ENCODE measurements at regions not wholly inside any gene's neighbourhood (a gene's known extent, or its start where the extent isn't known, plus 50 kb on each side); places are given as distances from the start of the nearest gene placed in this dataset.
A peak's percentile ranks its signal among the peaks of the same experiment; 100 is the strongest.

GRCh38 chr18:47752796-47753645 lies 177.4 kb downstream of the SMAD2 start:
- no peak for TF ChIP-seq CTCF (IDR thresholded peaks at IDR 0.05)
- intact Hi-C loops (cut with DNase I), result loop anchor here in 1 of 2 donors (5.0 kb wide), 1 partner anchor 701 kb away; no protein-coding TSS in a partner anchor

GRCh38 chr18:47750889-47751423 lies 179.5 kb downstream of the SMAD2 start:
- WGBS, 3 donors, result 68 to 75% (median 74%) methylated on average over 8 of the region's 8 CpGs
- ATAC-seq (no peak), DNase-seq (no peak)
- no peaks in the 10 kb centered on the region for H3K36me3 ChIP-seq (ENCODE audit: insufficient read depth in 1 of 2, low read depth in 1 of 2)
- intact Hi-C loops (cut with DNase I), result loop anchor here in 1 of 2 donors (5.0 kb wide), 1 partner anchor 699 kb away; no protein-coding TSS in a partner anchor
- peaks cover 0 to 13% (median 2%) of the 10 kb centered on the region in 3 donors for H3K27me3 ChIP-seq (ENCODE audit: insufficient read depth in 3 of 3, low read length in 2 of 3)
- no peaks in the 10 kb centered on the region for H3K9me3 ChIP-seq
- H3K4me3 ChIP-seq, result no peak overlapping the region
- TF ChIP-seq CTCF (IDR thresholded peaks at IDR 0.05), result no peak
- H3K27ac ChIP-seq, result no peak overlapping the region
- no peaks in the 10 kb centered on the region for H3K4me1 ChIP-seq

More at GRCh38 chr18:47752796-47753645, 177.4 kb downstream of the SMAD2 start:
- Histone ChIP-seq H3K36me3 (ENCODE audit: insufficient read depth in 1 of 2, low read depth in 1 of 2) (no peaks in the 10 kb centered on the region), H3K9me3 (no peaks in the 10 kb centered on the region), H3K4me3 (no peak overlapping the region), H3K4me1 (no peaks in the 10 kb centered on the region), H3K27ac (no peak overlapping the region), H3K27me3 (ENCODE audit: insufficient read depth in 3 of 3, low read length in 2 of 3) (peaks cover 0 to 13% (median 2%) of the 10 kb centered on the region in 3 donors)
- DNase-seq, result no peak
- ATAC-seq, result no peak
- WGBS, 3 donors, result 90 to 92% (median 91%) methylated on average over 10 of the region's 10 CpGs

DNA sequence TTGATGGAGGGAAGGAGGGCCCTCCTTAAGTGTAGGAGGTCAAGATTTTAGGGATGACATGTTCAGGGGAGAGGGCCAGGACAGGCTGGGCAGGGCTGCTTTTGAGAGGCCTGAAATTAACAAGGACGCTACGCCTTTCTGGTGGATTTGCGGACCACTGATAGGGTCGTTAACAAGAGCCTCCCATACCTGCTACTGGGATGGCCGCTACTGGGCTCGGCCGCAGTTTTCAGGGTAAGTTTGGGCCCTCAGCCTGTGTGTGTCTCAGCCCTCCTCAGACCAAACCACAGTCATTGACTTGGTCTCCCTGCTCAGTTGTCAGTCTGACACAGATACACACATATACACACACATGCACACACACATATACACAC lies 180.9 kb downstream of the SMAD2 start:
- Histone ChIP-seq H3K4me3 (no peak overlapping the region), H3K9me3 (no peaks in the 10 kb centered on the region), H3K27me3 (ENCODE audit: insufficient read depth in 3 of 3, low read length in 2 of 3) (peaks cover 0 to 6% (median 0%) of the 10 kb centered on the region in 3 donors), H3K36me3 (ENCODE audit: insufficient read depth in 1 of 2, low read depth in 1 of 2) (no peaks in the 10 kb centered on the region), H3K4me1 (no peaks in the 10 kb centered on the region), H3K27ac (no peak overlapping the region)
- ATAC-seq, result peak in 1 of 4 donors; percentile 3
- no peak for DNase-seq
- intact Hi-C loops (cut with DNase I), result loop anchor here (2.0 to 10.0 kb wide), 3 partner anchors 535 to 697 kb away; no protein-coding TSS in a partner anchor
- 85 to 88% (median 86%) methylated on average over 7 of the region's 7 CpGs for WGBS, 3 donors
- TF ChIP-seq CTCF (IDR thresholded peaks at IDR 0.05), result no peak

DNA sequence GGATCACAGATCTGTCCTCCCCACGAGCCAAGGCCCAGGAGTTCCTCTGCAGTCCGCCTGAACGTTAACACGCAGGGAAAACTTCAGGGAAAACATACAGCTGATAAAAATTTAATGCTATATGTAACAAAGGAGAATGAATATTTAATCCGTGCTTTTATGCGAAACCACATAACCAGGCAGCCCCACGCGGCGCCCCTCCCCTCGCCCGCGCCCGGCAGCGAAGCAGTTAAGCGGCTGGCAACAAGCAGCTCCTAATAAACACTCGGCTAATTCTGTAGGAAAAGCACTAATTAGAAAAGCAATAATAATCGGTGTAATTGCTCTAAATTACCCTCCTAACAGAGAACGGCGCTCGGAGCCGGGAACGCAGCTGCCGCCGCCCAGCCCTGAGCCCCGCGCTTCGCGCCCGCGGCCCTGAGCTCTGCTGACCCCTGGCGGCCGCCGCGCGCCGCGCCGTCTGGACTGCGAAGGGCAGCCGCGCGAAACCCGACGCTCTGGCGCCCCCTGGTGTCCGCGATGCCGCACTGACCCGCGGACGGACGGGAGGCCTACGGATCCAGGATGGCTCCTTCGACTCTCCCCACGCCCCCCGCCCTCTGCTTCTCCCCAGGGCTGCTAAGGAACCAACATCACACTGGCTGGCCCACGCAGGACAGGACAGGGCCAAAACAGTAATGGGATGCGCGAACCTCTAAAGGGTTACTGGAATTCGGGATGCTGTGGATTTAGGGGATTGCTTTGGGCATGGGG lies 181.4 kb downstream of the SMAD2 start:
- intact Hi-C loops (cut with DNase I), result loop anchor here (2.0 to 10.0 kb wide), 3 partner anchors 534 to 697 kb away; no protein-coding TSS in a partner anchor
- WGBS, 3 donors, result 4 to 5% (median 4%) methylated on average over 60 of the region's 60 CpGs

More for the DNA sequence above, 181.4 kb downstream of the SMAD2 start:
- Histone ChIP-seq H3K4me1 (no peaks in the 10 kb centered on the region), H3K4me3 (peak overlapping the region; percentile 54), H3K36me3 (ENCODE audit: insufficient read depth in 1 of 2, low read depth in 1 of 2) (no peaks in the 10 kb centered on the region), H3K9me3 (no peaks in the 10 kb centered on the region), H3K27ac (no peak overlapping the region), H3K27me3 (ENCODE audit: insufficient read depth in 3 of 3, low read length in 2 of 3) (peaks cover 0 to under 1% (median 0%) of the 10 kb centered on the region in 3 donors)
- peak; percentile 97 to 99 (median 98) for ATAC-seq
- peak; percentile 100 for TF ChIP-seq CTCF (IDR thresholded peaks at IDR 0.05)
- DNase-seq, result peak; percentile 81 to 88

Data from psoas muscle (tissue), 7 donors.